ENCODE measurements at regions not wholly inside any gene's neighbourhood (a gene's known extent, or its start where the extent isn't known, plus 50 kb on each side); places are given as distances from the start of the nearest gene placed in this dataset.

GRCh38 chr3:164814106-164814505, 264.2 kb downstream of the SI start:
- Histone ChIP-seq H3K23me2 (ENCODE audit: insufficient read length, low read depth, low read length, poor library complexity, severe bottlenecking) (no peaks in the 10 kb centered on the region), H3K9me3 (ENCODE audit: control insufficient read depth, low read depth, low read length) (no peaks in the 10 kb centered on the region), H2BK5ac (ENCODE audit: insufficient read length, low read length) (no peak overlapping the region), H3K4me2 (ENCODE audit: insufficient read depth, insufficient read length, low read length) (no peak overlapping the region), H2AK5ac (ENCODE audit: insufficient read length, low read length) (no peak overlapping the region), H3K27me3 (ENCODE audit: insufficient read depth, low read length) (no peaks in the 10 kb centered on the region), H4K91ac (ENCODE audit: insufficient read length, low read depth, low read length) (no peak overlapping the region), H3K14ac (ENCODE audit: insufficient read depth, low read length) (no peak overlapping the region), H4K5ac (ENCODE audit: insufficient read length, low read depth, low read length) (no peak overlapping the region), H4K20me1 (ENCODE audit: control insufficient read depth, insufficient read depth, insufficient read length) (no peaks in the 10 kb centered on the region), H3K27ac (ENCODE audit: insufficient read length, low read depth, low read length) (no peak overlapping the region), H2BK120ac (ENCODE audit: low read depth, low read length, poor library complexity, severe bottlenecking) (no peak overlapping the region), H3K4ac (ENCODE audit: low read depth, low read length) (no peak overlapping the region), H4K8ac (replicated peaks; ENCODE audit: insufficient read length, low read depth, low read length) (no peak overlapping the region), H2BK12ac (ENCODE audit: insufficient read length, low read depth, low read length) (no peak overlapping the region), H3K79me2 (ENCODE audit: insufficient read depth, low read length) (no peaks in the 10 kb centered on the region), H3K23ac (ENCODE audit: insufficient read length, low read depth, low read length) (no peak overlapping the region), H3K9ac (ENCODE audit: extremely low read depth, insufficient read length, low read length) (no peak overlapping the region), H2BK20ac (ENCODE audit: low read depth, low read length, poor library complexity, severe bottlenecking) (no peak overlapping the region), H3K18ac (ENCODE audit: insufficient read length, low read depth, low read length) (no peak overlapping the region), H3K56ac (ENCODE audit: insufficient read length, low read depth, low read length) (no peak overlapping the region), H3T11ph (ENCODE audit: low read length) (no peak overlapping the region), H3K4me1 (ENCODE audit: insufficient read depth, low read length) (no peaks in the 10 kb centered on the region), H2AFZ (ENCODE audit: low read length) (no peak overlapping the region), H2BK15ac (ENCODE audit: low read depth, low read length) (no peak overlapping the region), H3K79me1 (ENCODE audit: insufficient read depth, low read depth, low read length, poor library complexity, severe bottlenecking) (no peaks in the 10 kb centered on the region)
- Mint-ChIP-seq H3K27ac (no peak overlapping the region; a peak in 1 of 7 replicates), H3K9me3 (peaks cover 8 to 12% of the 10 kb centered on the region in 2 experiments; a peak in 4 of 5 replicates), H3K27me3 (ENCODE audit: low read depth) (no peaks in the 10 kb centered on the region; the same call in 1 of the 2 replicates), H3K4me1 (peaks cover 3 to 4% of the 10 kb centered on the region in 2 experiments; a peak in 1 of 4 replicates), H3K4me3 (no peak overlapping the region), H3K36me3 (ENCODE audit: insufficient read depth in 1 of 3, low read depth in 3 of 3) (peaks cover 0 to 7% (median 2%) of the 10 kb centered on the region in 3 experiments; a peak in 3 of 7 replicates)
- DNase-seq, result no peak
- TF ChIP-seq, protein P1, sequence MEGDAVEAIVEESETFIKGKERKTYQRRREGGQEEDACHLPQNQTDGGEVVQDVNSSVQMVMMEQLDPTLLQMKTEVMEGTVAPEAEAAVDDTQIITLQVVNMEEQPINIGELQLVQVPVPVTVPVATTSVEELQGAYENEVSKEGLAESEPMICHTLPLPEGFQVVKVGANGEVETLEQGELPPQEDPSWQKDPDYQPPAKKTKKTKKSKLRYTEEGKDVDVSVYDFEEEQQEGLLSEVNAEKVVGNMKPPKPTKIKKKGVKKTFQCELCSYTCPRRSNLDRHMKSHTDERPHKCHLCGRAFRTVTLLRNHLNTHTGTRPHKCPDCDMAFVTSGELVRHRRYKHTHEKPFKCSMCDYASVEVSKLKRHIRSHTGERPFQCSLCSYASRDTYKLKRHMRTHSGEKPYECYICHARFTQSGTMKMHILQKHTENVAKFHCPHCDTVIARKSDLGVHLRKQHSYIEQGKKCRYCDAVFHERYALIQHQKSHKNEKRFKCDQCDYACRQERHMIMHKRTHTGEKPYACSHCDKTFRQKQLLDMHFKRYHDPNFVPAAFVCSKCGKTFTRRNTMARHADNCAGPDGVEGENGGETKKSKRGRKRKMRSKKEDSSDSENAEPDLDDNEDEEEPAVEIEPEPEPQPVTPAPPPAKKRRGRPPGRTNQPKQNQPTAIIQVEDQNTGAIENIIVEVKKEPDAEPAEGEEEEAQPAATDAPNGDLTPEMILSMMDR (conservative IDR thresholded peaks at IDR 0.05), result no peak
- WGBS (ENCODE audit: extremely low coverage, insufficient read length, low lambda C conversion rate), result no CpG with 5 or more reads among the region's 15 CpGs
